ENCODE measurements at regions not wholly inside any gene's neighbourhood (a gene's known extent, or its start where the extent isn't known, plus 50 kb on each side); places are given as distances from the start of the nearest gene placed in this dataset.
"Not testable (repeated sequence)": the region's sequence is repeated elsewhere in the genome, so short reads cannot be mapped to it uniquely, and the experiment has no call there.

DNA sequence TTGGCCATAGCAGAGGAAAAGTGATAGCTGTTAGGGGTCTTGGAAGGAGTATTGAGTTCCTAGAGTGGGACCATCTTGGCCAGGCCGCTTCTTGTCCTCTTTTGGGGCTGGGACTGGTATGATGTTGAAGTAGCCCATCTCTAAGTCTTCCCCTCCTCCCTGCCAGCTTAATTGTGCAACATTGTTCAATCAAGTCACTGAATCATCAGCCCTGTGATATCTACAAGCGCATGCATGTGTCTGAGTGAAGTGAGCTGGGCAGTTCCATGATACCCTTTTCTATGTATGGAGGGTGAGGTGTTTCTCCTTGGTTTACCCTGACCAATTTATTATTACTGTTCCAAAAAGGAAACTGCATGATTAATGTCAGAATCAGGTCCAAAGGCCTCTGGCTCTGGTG is 112.2 kb downstream of the C9orf152 start:
- no peak overlapping the region for H3K27ac ChIP-seq
- ATAC-seq (no peak), DNase-seq (no peak)
- no peaks in the 10 kb centered on the region for H3K27me3 ChIP-seq
- intact Hi-C loops (cut with DNase I), result no loop called here
- H3K4me3 ChIP-seq, result no peak overlapping the region
- H3K9me3 ChIP-seq, result no peaks in the 10 kb centered on the region
- H3K4me1 ChIP-seq, result peaks cover 35% of the 10 kb centered on the region
- no peaks in the 10 kb centered on the region for H3K36me3 ChIP-seq
- TF ChIP-seq, protein P1, sequence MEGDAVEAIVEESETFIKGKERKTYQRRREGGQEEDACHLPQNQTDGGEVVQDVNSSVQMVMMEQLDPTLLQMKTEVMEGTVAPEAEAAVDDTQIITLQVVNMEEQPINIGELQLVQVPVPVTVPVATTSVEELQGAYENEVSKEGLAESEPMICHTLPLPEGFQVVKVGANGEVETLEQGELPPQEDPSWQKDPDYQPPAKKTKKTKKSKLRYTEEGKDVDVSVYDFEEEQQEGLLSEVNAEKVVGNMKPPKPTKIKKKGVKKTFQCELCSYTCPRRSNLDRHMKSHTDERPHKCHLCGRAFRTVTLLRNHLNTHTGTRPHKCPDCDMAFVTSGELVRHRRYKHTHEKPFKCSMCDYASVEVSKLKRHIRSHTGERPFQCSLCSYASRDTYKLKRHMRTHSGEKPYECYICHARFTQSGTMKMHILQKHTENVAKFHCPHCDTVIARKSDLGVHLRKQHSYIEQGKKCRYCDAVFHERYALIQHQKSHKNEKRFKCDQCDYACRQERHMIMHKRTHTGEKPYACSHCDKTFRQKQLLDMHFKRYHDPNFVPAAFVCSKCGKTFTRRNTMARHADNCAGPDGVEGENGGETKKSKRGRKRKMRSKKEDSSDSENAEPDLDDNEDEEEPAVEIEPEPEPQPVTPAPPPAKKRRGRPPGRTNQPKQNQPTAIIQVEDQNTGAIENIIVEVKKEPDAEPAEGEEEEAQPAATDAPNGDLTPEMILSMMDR (IDR thresholded peaks at IDR 0.05), result no peak

GRCh38 chr9:110096674-110097073 is 111.3 kb downstream of the C9orf152 start:
- H3K36me3 ChIP-seq; DNase-seq; H3K27ac ChIP-seq; H3K9me3 ChIP-seq; H3K4me3 ChIP-seq; ATAC-seq; intact Hi-C loops (cut with DNase I); H3K27me3 ChIP-seq: not testable (repeated sequence)
- peaks cover 35% of the 10 kb centered on the region for H3K4me1 ChIP-seq

GRCh38 chr9:110099236-110100095 is 108.5 kb downstream of the C9orf152 start:
- DNase-seq (no peak), ATAC-seq (no peak)
- no peaks in the 10 kb centered on the region for H3K36me3 ChIP-seq
- H3K27me3 ChIP-seq, result no peaks in the 10 kb centered on the region
- peaks cover 35% of the 10 kb centered on the region for H3K4me1 ChIP-seq
- H3K27ac ChIP-seq, result no peak overlapping the region
- intact Hi-C loops (cut with DNase I), result no loop called here
- H3K9me3 ChIP-seq, result no peaks in the 10 kb centered on the region
- no peak overlapping the region for H3K4me3 ChIP-seq
- TF ChIP-seq, protein P1 (IDR thresholded peaks at IDR 0.05), result no peak

DNA sequence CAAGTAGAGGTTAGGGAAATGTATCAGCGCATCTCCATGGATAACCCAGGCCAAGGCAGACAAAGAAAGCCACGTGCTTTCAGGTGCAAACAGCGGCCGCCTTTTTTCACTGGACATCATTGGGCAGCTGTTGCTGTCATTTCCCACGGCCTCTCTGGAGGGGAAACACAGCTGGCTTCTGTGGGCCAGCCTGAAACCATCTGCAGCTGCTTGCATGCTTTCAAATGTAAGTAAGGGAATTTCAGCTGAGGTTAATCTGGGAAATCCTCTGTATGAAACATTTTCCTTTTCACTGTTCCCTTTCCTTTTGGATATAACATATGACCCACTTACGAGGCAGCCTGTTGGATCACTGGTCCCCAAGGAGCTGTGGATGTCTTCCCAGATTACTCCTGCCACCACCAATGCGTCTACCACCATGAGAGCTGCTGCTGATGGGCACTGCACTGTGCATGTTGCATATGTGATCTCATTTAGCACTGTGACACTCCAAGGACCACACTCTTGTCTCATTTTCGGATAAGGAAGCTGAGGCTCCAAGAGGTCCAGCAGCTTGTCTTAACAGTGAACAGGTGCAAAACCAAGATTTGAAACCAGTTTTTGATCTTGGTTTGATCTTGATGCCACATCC is 106.3 kb downstream of the C9orf152 start:
- ATAC-seq (no peak), DNase-seq (no peak)
- H3K36me3 ChIP-seq, result no peaks in the 10 kb centered on the region
- H3K9me3 ChIP-seq, result no peaks in the 10 kb centered on the region
- intact Hi-C loops (cut with DNase I), result no loop called here
- H3K4me1 ChIP-seq, result peaks cover 33% of the 10 kb centered on the region
- no peak overlapping the region for H3K27ac ChIP-seq
- H3K4me3 ChIP-seq, result no peak overlapping the region
- H3K27me3 ChIP-seq, result no peaks in the 10 kb centered on the region
- TF ChIP-seq, protein P1 (IDR thresholded peaks at IDR 0.05), result no peak

DNA sequence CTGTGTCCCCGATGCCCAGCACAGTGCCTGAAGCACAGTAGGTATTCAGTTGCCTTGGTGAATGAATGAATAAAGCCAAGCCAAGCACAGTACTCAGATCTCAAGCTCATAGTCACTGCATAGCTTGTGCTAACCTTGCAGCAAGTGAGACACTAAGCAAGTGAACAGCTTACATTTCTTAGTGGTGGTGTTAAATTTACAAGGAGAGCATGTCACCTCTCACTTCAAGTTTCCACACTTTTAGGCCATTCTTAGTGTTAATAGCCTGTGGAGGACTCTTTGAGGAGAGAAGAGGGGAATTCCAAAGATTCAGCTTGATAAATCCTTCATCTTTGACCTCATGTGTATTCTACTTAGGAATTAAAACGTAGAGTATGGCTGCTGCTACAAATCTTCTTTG is 104.7 kb downstream of the C9orf152 start:
- TF ChIP-seq, protein P1 (IDR thresholded peaks at IDR 0.05), result no peak
- intact Hi-C loops (cut with DNase I), result no loop called here
- Histone ChIP-seq H3K36me3 (no peaks in the 10 kb centered on the region), H3K27me3 (no peaks in the 10 kb centered on the region), H3K27ac (no peak overlapping the region), H3K4me3 (no peak overlapping the region), H3K4me1 (peaks cover 33% of the 10 kb centered on the region), H3K9me3 (no peaks in the 10 kb centered on the region)
- ATAC-seq, result peak; percentile 67
- DNase-seq, result no peak

DNA sequence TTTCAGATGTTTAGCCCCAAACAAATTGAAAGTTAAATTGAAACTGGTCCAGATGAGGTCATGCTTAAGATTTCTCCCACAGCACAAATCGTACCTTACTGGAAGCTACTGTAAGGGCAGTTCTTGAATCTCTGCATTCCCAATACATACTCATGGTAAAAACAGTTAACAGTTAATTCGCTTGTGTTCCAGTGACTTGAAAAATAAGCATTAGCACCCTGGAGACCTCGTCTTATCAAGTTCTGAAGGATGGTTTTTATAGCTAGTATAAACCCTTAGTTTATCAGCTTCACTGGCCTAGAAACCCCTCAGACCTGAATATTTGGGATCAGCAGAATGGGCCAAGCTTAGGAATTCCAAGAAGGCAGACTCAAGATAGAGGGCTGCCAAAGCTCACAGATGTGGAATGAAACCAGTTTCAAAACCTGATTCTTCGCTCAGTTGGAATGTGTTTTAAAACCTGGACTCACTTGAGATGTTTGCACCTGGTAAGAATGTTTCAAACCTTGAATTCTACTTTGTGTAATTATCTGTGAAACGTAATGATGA is 103.6 kb downstream of the C9orf152 start:
- Histone ChIP-seq H3K9me3 (no peaks in the 10 kb centered on the region), H3K36me3 (no peaks in the 10 kb centered on the region), H3K4me1 (peaks cover 33% of the 10 kb centered on the region), H3K27me3 (no peaks in the 10 kb centered on the region), H3K4me3 (no peak overlapping the region), H3K27ac (peak overlapping the region; percentile 37)
- intact Hi-C loops (cut with DNase I), result no loop called here
- TF ChIP-seq, protein P1 (IDR thresholded peaks at IDR 0.05), result no peak
- ATAC-seq (peak; percentile 78), DNase-seq (no peak)
